ENCODE measurements at regions not wholly inside any gene's neighbourhood (a gene's known extent, or its start where the extent isn't known, plus 50 kb on each side); places are given as distances from the start of the nearest gene placed in this dataset.

DNA sequence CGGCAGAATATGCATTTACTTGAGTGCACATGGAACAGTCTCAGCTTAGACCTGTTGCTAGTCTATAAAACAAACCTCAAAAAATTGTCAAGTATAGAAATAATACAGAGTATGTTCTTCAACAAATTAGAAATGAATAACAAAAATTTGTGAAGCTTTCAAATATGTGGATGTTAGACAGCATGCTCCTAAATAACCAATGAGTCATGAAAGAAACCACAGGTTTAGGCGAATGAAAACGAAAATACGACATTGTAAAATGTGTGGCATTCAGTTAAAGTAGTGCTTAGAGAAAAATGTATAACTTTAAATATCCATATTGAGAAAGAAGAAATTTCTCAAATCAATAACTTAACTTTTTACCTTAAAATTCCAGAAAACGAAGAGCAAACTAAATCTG, 760.0 kb upstream of the SORCS1 start:
- DNase-seq: no peak

DNA sequence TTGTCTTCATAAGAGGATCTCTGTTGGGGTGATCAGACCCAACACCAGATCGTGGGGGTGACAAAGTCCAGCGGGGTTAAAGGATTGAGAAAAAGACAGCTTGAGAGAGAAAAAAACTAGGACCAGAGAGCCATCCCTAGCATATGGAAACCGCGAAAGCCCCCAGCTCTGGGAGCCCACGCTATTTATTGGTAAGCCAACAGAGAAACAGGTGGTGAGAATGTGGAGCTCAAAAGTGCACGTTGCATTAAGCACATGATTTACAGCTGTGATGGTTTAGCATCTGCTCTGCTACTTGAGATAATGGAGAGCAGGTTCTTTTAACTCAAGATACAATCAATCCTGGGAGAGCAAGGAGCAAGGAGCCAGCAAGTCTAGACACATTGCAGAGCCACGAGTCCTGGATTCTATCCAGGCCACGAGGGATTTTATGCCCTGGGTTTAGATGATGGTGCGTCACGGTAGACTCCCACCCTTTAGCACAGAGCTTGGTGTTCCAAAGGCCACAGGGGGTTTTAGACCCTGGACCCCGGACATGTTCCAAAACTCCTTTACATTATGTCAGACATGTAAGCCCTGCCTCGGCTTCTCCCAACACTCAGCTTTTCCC, 755.2 kb upstream of the SORCS1 start:
- no peak for DNase-seq

DNA sequence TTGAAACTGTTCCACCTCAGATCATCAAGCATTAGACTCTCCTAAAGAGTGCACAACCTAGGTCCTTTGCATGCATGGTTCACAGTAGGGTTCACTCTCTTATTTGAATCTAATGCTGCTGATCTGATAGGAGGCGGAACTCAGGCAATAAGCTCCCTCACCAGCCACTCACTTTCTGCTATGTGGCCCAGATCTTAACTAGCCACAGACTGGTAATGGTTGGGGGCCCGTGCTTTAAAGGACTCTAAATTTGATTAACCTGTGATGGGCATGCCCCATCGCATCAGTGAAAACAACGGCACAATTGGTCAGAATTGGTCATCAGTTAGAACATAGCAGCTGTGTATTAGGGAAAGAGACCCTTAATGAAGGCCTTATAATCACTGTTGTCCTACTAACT, 753.7 kb upstream of the SORCS1 start:
- no peak for DNase-seq

DNA sequence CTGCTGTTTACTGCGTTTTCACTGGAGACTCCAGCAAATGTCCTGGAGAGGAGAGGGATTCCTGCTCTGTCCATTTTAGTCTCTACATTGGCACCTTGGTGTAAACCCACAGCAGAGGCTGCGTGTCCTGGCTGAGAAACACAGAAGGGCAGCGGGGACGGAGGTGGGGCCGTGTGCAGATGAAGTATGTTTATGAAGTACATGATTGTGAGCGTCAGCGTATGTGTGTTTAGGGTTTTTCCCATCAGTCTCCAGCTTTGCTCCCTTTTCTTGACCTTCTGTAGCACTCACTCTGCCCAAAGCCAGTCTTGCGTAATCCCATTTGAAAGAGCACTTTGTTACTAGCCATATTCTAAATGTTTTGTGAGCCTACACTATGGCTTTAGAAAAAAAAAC, 750.7 kb upstream of the SORCS1 start:
- no peak for DNase-seq

DNA sequence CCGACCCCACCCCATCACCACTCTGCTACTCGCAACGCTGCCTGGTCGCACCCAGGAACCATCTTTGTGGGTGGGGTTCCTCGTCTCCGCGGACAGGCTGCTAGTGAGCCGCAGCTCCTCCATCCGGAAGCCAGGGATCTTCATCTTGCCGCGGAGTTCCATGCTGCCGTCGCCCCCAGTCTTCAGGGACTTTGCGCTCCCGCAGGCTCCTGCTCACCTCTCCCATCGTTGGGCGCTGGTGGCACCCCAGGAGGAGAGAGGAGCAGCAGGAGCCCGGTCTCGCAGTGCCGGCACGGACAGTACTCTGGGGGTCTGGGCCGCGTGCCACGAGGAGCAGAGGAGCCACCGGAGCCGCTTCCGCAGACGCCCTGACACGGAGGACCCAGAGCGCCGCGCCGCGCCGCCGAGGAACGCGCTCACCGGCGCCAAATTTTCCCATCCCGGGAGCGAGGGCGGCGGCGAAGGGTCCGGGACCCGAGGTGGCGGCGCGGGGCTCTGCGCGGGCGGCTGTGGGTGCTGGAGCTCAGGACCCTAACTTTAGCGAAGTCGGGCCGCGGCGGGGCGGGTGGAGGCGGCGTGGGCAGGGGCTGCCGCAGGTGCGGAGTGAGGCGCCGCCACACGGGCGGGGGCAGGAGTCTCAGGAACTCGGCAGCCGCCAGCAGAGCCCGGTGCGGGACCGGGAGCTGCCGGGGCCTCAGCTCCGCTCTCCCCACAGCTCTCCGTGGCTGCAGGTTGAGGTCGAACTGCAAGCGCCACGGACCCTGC, 750.1 kb upstream of the SORCS1 start:
- DNase-seq: no peak

DNA sequence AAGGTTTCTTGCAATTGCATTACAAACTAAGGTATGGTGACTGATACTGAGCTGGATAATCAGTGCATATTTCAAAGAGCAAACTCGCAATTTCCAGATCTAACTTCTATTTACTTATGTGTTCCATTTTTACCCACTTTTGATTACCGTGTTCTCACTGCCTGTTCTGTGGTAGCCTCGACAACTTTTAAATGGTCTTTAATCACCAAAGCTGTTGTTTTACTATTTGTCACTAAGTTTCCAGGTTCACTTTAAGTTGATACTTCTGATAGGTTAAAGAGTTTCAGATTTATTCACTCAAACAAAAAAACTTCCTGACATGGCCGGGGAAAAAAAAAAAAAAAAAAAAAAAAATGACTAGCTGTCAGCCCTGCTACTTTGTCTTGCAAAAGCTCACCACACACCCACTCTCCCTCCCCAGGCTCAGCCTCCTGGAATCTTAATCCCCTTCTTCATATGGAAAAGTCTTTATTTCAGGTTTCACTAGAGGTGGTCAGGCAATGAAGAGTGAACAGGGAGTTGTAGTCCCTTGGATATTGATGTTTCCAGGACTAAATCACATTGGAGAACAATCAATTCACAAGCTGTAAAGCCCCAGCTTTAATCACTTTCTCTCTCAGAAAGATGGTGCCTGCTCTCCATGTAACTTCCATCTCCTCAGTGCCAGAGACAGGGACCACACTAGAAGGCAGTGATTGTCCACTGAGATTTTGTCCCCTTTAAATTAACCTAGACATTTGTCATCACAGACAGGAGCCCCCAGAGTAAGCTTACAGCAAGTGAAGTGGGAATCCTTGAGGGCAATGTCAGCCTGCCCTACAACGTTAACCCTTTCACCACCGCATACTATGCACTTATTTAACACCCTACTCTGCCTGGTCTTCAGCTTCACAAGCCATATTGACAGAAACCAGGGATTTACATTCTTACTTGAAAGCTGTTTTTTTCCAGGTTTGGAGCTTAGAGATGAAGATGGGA, 749.1 kb upstream of the SORCS1 start:
- no peak for DNase-seq

DNA sequence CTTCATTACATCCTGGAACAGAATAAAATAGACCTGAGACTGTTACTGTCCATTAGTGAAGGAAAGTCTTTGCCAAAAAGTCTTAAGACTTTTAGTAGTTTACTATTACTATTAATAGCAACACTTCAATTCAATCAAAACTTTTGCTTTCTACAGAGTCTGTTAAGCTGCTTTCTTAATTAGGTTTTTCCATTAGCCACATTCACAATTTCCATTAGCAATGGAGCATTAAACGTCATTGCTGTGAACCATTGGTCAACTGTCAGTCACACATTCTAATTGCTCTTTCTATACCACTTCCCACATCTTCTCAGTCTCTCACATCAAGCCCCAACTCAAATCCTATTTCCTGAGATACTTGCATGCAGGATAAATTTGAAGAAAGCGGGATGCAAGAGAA, 736.6 kb upstream of the SORCS1 start:
- no peak for DNase-seq

DNA sequence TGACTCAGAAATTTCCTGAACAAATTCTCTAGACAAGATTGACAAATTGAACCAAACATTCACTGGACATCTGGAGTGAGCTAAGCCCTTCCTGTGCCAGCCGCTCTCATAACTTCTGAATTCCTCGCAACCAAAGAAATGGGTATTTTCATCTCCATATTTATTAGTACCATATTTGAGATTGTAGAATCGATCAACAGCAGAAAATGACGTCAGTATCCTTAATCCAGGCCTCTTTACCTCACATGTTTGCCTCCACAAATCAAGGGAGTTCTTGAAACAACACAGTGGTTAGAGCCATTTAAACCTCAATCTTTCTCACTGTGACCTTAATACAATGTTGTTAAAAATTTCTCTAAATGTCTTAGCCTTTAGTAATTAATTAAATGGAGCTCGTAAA, 735.6 kb upstream of the SORCS1 start:
- no peak for DNase-seq

DNA sequence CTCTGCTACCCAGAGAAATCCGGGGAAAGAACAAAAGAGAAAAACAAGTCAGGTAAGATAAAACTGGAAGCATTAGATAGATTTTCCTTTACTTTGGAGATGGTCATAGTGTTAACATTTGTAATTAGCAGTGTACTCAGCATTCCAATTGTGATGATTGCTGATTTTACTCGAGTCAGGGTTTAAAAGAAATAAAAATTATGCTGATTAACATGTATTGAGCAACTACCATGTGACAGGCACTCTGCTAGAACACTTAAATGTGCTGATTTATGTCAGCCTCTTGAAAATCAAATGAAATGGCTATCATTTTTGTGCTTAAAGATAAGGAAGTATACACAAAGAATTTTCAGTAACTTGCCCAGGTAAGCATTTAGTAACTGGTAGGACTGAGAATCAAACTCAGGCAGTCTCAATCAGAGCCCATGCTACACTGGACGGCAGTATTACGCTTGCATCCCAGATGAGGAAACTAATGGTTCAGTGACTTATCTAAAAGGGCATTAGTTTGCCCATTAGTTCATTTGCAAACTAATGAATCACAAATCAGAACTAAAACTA, 735.1 kb upstream of the SORCS1 start:
- DNase-seq: no peak

DNA sequence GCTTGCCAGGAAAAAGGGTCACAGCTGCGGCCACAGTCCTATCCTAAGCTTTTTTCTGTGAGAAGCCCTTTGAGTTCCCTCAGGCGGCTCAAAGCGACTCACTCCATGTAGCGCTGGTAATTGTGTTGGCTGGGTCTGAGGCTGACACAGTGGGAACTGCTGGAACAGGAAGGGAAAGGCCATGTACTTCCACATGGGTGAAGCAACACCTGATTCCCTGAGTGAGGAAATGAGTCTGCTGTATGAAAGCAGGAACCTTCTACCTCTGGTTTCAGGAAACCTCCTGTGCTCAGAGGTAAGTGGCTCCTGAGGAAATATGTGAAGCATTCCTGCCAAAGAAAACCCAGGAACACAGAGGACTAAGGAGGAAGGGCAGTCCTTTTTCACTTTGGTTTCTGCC, 734.6 kb upstream of the SORCS1 start:
- no peak for DNase-seq

DNA sequence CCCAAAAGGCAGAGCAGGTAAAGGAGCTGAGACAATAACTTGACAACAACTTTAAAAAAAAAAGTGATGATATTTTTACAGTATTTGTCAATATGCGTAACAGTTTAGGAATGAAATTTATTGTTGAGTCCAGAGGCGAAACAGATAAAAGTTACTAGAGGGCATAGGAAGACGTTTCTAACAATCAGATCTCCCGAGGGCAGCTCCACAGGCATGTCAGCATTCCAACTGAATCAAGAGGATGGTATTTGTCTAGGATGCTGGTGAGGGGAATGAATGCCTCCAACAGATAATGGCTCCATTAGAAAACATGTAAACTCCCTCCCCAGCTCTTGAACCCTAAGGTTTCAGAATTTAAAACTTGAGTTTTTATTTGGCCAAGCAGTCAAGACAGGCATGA, 733.9 kb upstream of the SORCS1 start:
- no peak for DNase-seq

DNA sequence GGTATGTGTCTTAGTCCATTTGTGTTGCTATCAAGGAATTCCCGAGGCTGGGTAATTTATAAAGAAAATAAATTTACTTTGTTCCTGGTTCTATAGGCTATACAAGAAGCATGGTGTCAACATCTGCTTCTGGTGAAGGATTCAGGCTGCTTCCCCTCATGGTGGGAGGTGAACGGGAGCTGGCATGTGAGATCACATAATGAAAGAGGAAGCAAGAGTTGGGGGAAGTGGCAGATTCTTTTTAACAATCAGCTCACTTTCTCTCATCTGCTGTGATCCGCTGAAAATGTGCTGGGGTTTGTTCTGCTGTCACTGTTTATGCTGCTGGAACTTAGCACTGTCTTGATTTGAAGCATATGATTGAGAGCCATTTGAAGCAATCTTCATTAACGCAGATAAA, 730.0 kb upstream of the SORCS1 start:
- no peak for DNase-seq

DNA sequence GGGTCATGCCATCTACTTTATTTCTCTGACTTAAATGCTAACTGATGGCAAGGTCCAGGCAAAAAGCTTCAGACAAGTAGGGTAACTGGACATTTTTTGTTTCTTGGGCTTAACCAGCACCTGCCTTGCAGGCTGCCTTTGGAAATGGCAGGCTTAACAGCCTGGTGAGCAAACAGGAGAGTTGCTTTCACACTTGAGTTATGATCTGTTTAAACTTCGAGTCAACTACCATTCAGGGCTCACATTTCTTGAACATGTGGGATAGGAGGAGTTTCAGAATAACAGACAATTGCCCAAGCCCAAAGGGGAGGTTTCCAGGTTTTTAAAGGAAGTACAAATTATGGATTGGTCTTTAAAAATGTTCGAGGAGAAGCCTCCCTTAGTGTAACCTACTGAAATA, 724.6 kb upstream of the SORCS1 start:
- DNase-seq: no peak

DNA sequence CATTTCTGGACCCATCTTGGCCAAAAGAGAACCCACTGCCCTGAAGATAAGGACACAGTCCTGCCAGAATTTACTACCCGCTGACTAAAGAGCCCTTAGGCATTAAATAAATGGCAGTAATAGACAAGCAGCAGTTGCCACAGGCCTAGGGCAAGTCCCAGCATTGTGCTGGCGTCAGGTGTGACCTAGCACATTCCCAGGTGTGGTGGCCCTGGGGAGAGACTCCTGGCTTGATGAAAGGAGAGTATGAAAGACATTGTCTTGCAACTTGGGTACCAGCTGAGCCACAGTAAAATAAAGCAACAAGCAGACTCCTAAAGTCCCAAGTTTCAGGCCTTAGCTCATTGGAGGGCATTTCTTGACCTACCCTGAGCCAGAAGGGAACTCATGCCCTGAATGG, 715.7 kb upstream of the SORCS1 start:
- no peak for DNase-seq

DNA sequence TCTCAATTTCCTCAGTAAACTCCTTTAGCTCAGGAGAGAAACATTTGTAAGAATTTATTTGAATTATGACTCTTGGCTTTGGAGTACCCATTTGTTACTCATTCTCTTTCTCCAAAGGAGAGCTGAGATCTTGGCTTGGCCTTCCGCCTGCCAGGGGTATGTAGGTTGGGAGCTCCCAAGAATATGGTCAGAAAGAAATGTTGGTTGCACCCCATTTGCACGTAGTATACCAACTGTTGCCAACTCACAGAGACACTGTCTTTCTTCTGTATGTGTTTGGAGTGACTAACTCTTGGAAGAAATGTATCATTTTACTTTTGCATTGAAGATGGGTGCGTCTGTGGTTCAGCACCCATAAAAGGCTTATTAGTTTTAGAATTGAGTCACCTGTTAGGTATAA, 708.5 kb upstream of the SORCS1 start:
- no peak for DNase-seq

DNA sequence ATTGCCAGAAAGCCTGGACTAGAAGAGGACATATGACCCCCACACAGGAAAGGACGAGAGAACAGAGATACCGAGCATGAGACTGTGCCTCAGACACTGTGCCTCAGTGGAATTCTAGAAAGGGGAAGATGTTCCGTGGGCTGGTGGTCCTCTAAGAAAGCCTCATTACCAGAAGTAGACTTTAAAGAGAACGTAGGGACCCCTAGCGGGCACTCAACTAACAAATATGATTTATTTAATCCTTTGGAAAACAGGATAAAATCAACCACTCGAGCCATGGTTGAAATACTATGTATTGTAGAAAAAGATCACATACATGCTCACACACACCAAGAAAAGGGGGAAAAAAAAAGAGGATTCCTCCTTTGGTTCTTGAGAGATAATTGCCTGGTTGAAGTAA, 701.2 kb upstream of the SORCS1 start:
- no peak for DNase-seq

DNA sequence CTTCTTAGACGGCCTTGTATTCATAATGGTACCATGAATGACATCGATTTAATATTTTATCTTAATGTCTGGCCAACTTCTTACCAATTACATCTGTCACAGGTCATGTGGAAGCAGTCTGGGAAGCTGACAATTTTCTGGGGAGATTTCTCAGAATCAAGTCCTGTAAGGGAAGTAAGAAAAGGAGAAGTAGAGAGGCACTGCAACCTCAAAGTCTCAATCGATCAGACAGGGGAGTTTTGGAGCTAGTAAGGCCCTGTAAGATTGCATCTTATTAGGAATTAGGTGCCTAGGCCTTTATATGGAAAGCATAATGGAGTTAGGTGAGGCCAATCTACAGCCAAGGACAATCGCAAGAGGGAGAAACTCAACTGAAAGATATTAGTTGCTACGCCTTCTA, 694.6 kb upstream of the SORCS1 start:
- DNase-seq: no peak

DNA sequence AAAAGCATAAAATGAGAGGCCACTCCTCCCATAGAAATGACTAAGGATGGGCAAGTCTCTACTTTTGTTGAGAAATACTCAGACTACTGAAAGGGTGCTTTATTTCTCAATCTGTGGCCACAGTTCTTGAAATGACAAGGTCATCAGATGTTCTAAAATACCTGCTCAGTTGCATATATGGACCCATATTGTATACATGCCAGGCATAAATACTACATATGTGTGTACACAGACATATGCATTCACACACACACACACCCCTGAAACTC, 691.5 kb upstream of the SORCS1 start:
- no peak for DNase-seq

DNA sequence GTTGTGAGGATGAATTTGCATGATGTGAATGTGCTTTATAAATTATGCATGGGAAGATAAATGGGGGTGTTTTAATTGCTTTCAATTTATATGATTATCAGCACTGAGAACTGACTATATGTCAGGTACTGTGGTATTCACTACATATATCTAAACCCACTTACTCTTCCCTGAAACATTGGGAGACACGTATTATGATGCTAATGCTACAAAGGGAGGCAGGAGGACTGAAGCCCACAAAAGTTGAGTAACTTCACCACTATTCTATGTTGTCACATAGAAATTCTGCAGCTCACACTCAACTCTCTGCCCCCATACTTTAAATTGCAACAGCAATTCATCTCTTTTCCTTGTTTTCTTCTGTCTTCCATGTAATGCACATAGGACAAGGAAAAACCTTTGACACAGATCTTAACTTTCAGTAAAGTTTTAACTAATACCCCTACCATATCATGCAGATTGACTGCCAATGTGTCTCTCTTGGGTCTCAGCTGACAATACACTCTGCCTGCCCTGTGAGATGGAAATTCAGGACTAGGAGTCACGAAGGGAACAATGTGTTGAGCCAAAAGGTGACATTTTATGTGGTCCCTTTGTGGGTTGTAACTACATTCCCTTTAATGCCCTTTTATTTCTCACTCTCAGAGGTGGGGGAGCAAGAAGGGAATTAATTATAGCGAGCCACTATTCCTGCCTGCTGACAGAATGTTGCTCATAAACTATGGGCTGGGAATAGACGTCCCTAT, 691.0 kb upstream of the SORCS1 start:
- no peak for DNase-seq

DNA sequence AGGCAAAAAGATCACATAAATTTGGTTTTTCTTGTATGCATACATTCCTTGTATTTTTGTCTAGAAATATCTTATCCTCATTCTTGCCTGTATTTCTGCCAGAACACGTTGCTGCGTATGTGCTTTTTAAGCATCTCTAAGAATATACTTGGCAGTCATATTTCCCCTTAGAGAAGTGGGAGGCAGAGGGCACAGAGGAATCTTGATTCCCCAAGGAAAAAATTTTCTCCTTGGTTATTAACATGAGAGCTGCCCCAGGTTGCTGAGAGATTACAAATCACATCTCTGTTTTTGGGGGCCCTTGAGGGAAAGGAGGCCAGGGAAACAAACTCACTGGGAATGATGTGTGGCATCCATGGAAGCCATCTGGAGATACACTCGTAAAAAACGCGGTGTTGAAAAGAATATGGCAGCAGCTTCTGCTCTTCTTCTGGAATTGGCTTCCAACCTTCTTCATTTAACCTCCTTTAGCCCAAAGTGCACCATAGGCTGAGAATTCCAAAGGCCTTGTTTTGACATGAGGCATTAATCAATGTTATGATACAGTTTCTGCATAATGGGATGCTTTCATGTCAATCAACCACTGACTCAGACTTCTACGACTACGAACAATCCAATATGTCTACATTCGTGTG, 684.3 kb upstream of the SORCS1 start:
- DNase-seq: no peak

DNA sequence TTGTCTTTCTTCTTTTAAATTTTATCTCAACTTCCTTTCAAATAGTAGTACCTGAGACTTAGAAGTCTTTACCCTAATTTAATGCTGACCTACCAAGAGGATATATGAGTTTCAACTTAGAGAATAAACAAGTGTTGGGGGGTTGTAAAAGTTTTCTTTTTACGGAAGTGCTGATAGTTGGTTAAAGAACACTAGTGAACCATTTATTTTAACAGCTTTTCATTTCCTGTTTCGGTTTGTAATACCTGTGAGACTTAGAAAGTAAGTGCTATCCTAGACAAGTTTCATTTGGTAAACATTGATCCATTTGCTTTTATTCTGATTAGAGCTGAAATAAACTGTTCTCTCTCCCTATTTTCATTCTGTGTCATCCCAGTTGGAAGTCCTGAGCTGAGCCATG, 683.1 kb upstream of the SORCS1 start:
- DNase-seq: no peak

DNA sequence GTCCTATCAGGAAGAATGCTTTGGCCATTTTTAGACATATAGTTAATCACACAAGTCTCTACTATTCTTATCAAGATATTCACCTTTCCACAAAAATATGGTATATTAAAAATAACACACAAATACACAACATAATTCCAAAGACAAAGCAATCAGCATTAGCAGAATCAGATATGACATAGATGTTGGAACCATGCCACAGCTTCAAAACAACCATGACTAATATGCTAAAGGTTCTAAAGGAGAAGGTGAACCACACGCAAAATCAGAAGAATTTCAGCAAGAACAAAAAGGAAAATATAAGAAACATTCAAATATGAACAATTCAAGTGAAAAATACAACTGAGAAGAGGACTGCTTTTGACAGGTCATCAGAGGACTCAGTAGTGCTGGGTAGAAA, 670.2 kb upstream of the SORCS1 start:
- no peak for DNase-seq

Data from muscle of arm (tissue), 1 donor.